Mammary epithelial cell (primary cell): ENCODE measurements at regions not wholly inside any gene's neighbourhood (a gene's known extent, or its start where the extent isn't known, plus 50 kb on each side); places are given as distances from the start of the nearest gene placed in this dataset.

Experiments
- EZH2 ChIP-seq: IDR thresholded peaks from 2 replicates; pipeline ENCODE4 v1.6.1; 2012; ENCODE audit warnings: low read length, inconsistent platforms, borderline replicate concordance
- TF ChIP-seq, protein P1 (sequence below), 2 donors: IDR thresholded peaks in 1 of 2; conservative IDR thresholded peaks in 1 of 2; 2 replicates each; pipeline ENCODE4 v1.5.1; 2011 to 2012; ENCODE audit warnings: inconsistent platforms in 2 of 2, low read length in 2 of 2, mild to moderate bottlenecking in 2 of 2, control low read depth in 1 of 2, low read depth in 1 of 2; ENCODE audit not compliant: insufficient read depth in 1 of 2; ENCODE audit errors: extremely low read depth in 1 of 2

DNA sequence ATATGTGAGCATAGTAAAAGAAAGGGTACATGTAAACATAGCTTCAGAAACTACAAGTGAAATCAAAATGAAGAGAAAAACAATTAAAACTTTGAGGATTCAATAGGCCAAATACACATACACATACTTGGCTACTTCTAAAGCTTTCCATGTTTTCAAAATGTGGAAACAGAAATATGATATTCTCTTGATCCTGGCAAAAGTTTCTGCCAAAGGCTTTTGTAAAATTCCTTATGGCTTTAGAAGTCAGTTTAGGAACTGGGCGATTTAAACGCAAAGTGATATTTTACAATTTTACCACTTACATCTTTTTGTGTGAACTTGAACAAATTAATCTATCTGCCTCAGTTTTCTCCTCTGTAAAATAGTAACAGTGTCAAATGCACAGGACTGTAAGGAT lies 756.4 kb downstream of the C12orf50 start:
- TF ChIP-seq, protein P1, sequence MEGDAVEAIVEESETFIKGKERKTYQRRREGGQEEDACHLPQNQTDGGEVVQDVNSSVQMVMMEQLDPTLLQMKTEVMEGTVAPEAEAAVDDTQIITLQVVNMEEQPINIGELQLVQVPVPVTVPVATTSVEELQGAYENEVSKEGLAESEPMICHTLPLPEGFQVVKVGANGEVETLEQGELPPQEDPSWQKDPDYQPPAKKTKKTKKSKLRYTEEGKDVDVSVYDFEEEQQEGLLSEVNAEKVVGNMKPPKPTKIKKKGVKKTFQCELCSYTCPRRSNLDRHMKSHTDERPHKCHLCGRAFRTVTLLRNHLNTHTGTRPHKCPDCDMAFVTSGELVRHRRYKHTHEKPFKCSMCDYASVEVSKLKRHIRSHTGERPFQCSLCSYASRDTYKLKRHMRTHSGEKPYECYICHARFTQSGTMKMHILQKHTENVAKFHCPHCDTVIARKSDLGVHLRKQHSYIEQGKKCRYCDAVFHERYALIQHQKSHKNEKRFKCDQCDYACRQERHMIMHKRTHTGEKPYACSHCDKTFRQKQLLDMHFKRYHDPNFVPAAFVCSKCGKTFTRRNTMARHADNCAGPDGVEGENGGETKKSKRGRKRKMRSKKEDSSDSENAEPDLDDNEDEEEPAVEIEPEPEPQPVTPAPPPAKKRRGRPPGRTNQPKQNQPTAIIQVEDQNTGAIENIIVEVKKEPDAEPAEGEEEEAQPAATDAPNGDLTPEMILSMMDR (conservative IDR thresholded peaks at IDR 0.05 in 1 of 2, IDR thresholded peaks at IDR 0.05 in 1 of 2; ENCODE audit: extremely low read depth in 1 of 2, insufficient read depth in 1 of 2, low read depth in 1 of 2, low read length in 2 of 2), result no peak
- no peak for TF ChIP-seq EZH2
